Astrocyte (in vitro differentiated cells and primary cell): ENCODE measurements at regions not wholly inside any gene's neighbourhood (a gene's known extent, or its start where the extent isn't known, plus 50 kb on each side); places are given as distances from the start of the nearest gene placed in this dataset.

ENCODE experiments used
- DNase-seq: peaks from one replicate; pipeline ENCODE4 v3.0.0-alpha.2; 2010; ENCODE audit warnings: low read depth
- FAIRE-seq: peaks from 2 replicates; lab custom pipeline; 2011; peaks lifted over from hg19 to GRCh38; lab: Jason Lieb, UNC
- H2AFZ ChIP-seq: 2 replicates; pipeline ENCODE4 v1.6.0; 2012; ENCODE audit warnings: low read depth, low read length, inconsistent platforms
- H3K27ac ChIP-seq: 2 replicates; pipeline ENCODE4 v1.5.1; 2011; ENCODE audit warnings: low read depth, low read length, inconsistent platforms
- H3K27me3 ChIP-seq: 2 replicates; pipeline ENCODE4 v1.6.0; 2011; ENCODE audit warnings: low read length, inconsistent platforms; ENCODE audit not compliant: insufficient read depth
- H3K36me3 ChIP-seq: 2 replicates; pipeline ENCODE4 v1.5.1; 2011; ENCODE audit warnings: low read length, inconsistent platforms; ENCODE audit not compliant: insufficient read depth
- H3K4me1 ChIP-seq: 2 replicates; pipeline ENCODE4 v1.5.1; 2011; ENCODE audit warnings: low read length, inconsistent platforms; ENCODE audit not compliant: insufficient read depth
- H3K4me2 ChIP-seq: 2 replicates; pipeline ENCODE4 v1.6.0; 2012; ENCODE audit warnings: low read length, inconsistent platforms
- H3K4me3 ChIP-seq: 2 replicates; pipeline ENCODE4 v1.5.1; 2011; ENCODE audit warnings: low read depth, mild to moderate bottlenecking, low read length, inconsistent platforms; ENCODE audit not compliant: insufficient read depth
- H3K79me2 ChIP-seq: 2 replicates; pipeline ENCODE4 v1.6.0; 2012; ENCODE audit warnings: mild to moderate bottlenecking, low read length, inconsistent platforms; ENCODE audit not compliant: insufficient read depth
- H3K9ac ChIP-seq: 2 replicates; pipeline ENCODE4 v1.6.0; 2012; ENCODE audit warnings: mild to moderate bottlenecking, low read length, inconsistent platforms
- H3K9me3 ChIP-seq: 2 replicates; pipeline ENCODE4 v1.5.1; 2012; ENCODE audit warnings: low read depth, mild to moderate bottlenecking, low read length, inconsistent platforms; ENCODE audit not compliant: insufficient read depth
- H4K20me1 ChIP-seq: 2 replicates; pipeline ENCODE4 v1.6.0; 2012; ENCODE audit warnings: low read length, inconsistent platforms; ENCODE audit not compliant: insufficient read depth
- H3K27ac Mint-ChIP-seq: one replicate; pipeline ENCODE4 v1.8.0; 2021; ENCODE audit warnings: mild to moderate bottlenecking, mixed read lengths; ENCODE audit not compliant: unreplicated experiment
- H3K27me3 Mint-ChIP-seq: one replicate; pipeline ENCODE4 v1.8.0; 2021; ENCODE audit warnings: low read depth, mixed read lengths; ENCODE audit not compliant: unreplicated experiment
- H3K36me3 Mint-ChIP-seq: one replicate; pipeline ENCODE4 v1.8.0; 2021; ENCODE audit warnings: low read depth, mixed read lengths; ENCODE audit not compliant: unreplicated experiment
- H3K4me1 Mint-ChIP-seq: one replicate; pipeline ENCODE4 v1.8.0; 2021; ENCODE audit warnings: low read depth, mixed read lengths; ENCODE audit not compliant: unreplicated experiment
- H3K4me3 Mint-ChIP-seq: one replicate; pipeline ENCODE4 v1.8.0; 2021; ENCODE audit warnings: mild to moderate bottlenecking, moderate library complexity, mixed read lengths; ENCODE audit not compliant: unreplicated experiment
- H3K9me3 Mint-ChIP-seq: one replicate; pipeline ENCODE4 v1.8.0; 2021; ENCODE audit warnings: mild to moderate bottlenecking, mixed read lengths; ENCODE audit not compliant: unreplicated experiment
- CTCF ChIP-seq: IDR thresholded peaks from 2 replicates; pipeline ENCODE4 v1.5.1; 2011; ENCODE audit warnings: low read depth, mild to moderate bottlenecking, inconsistent platforms, low read length, moderate library complexity; ENCODE audit not compliant: insufficient read depth
- EZH2 ChIP-seq: IDR thresholded peaks from 2 replicates; pipeline ENCODE4 v1.6.1; 2012; ENCODE audit warnings: mild to moderate bottlenecking, low read length, inconsistent platforms; ENCODE audit not compliant: insufficient read depth

GRCh38 chr9:22682536-22682935, 235.9 kb downstream of the DMRTA1 start:
- H3K4me3 ChIP-seq, result no peak overlapping the region
- FAIRE-seq (no peak), DNase-seq (peak; percentile 29)
- H2AFZ ChIP-seq, result no peak overlapping the region
- Mint-ChIP-seq H3K27me3 (no peaks in the 10 kb centered on the region), H3K4me3 (no peak overlapping the region), H3K27ac (peak overlapping the region; percentile 3), H3K4me1 (peaks cover 15% of the 10 kb centered on the region), H3K9me3 (peaks cover 2% of the 10 kb centered on the region), H3K36me3 (no peaks in the 10 kb centered on the region)
- peak overlapping the region; percentile 75 for H3K4me2 ChIP-seq
- H3K36me3 ChIP-seq, result no peaks in the 10 kb centered on the region
- H3K9me3 ChIP-seq, result no peaks in the 10 kb centered on the region
- TF ChIP-seq CTCF (no peak), EZH2 (no peak)
- no peaks in the 10 kb centered on the region for H4K20me1 ChIP-seq
- H3K79me2 ChIP-seq, result no peaks in the 10 kb centered on the region
- H3K9ac ChIP-seq, result no peak overlapping the region
- peaks cover 11% of the 10 kb centered on the region for H3K4me1 ChIP-seq
- no peaks in the 10 kb centered on the region for H3K27me3 ChIP-seq
- peak overlapping the region; percentile 31 for H3K27ac ChIP-seq

DNA sequence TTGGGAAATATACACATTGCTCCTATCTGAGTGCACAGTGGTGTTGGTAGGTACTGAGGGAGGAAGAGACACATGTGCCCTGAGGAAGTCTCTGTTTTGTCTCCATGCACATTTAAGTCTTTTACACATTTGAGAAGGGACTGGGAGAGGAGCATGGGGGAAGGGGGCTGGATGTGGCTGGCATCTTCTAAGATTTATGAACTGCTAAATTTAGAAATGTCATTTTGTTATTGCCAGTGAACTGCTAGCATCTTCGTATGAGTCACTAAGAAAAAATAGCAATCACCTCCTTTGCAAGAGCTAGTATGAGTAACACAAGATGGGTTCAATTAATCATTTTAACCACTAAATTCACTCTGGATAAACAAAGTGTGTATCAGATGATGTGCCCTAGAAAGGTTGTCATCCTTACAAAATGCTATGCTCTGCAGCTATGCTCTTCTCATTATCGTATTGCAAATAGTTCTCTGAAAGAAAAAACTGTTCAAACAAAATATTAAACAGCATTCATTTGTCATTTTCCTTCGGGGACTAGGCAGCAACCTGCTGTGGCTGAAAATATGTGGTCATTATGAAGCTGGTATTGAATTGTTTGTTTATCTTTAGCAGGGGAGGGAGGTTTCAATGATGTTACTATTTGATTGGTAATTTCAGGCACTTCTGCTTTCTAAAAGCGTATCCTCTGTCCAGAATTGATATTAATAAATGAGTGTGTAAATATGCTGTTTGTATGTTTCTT, 236.5 kb downstream of the DMRTA1 start:
- H3K4me2 ChIP-seq, result peak overlapping the region; percentile 75
- H3K9me3 ChIP-seq, result no peaks in the 10 kb centered on the region
- FAIRE-seq (no peak), DNase-seq (peak; percentile 88)
- no peaks in the 10 kb centered on the region for H3K36me3 Mint-ChIP-seq
- H3K4me1 Mint-ChIP-seq, result peaks cover 15% of the 10 kb centered on the region
- no peak overlapping the region for H2AFZ ChIP-seq
- no peaks in the 10 kb centered on the region for H3K36me3 ChIP-seq
- no peaks in the 10 kb centered on the region for H3K27me3 ChIP-seq
- H3K4me3 ChIP-seq, result no peak overlapping the region
- peak overlapping the region; percentile 64 for H3K27ac Mint-ChIP-seq
- H3K4me1 ChIP-seq, result peaks cover 11% of the 10 kb centered on the region
- no peaks in the 10 kb centered on the region for H3K27me3 Mint-ChIP-seq
- no peak overlapping the region for H3K4me3 Mint-ChIP-seq
- H3K79me2 ChIP-seq, result no peaks in the 10 kb centered on the region
- H3K9me3 Mint-ChIP-seq, result peaks cover 2% of the 10 kb centered on the region
- TF ChIP-seq EZH2 (no peak), CTCF (no peak)
- H3K9ac ChIP-seq, result peak overlapping the region; percentile 27
- H4K20me1 ChIP-seq, result no peaks in the 10 kb centered on the region
- H3K27ac ChIP-seq, result peak overlapping the region; percentile 47

DNA sequence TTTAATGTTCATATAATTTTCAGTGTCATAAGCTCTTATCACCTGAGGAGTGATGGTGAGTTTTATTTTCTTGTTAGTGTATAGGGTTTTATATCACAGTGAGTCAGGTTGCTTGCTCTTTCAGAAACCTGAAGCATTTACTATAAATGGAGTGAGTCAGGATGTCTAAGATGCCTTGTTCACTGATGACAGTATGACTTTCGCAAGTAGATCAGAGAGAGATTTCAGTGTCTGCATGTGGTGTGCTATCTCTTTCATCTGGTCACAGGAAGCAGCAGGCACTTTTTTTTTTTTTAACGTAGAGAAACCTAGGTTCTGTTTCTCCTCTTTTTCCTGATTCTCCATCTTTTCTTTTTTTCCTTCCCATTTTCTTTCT, 237.1 kb downstream of the DMRTA1 start:
- H3K27ac ChIP-seq, result peak overlapping the region; percentile 47
- no peaks in the 10 kb centered on the region for H3K9me3 ChIP-seq
- no peak overlapping the region for H3K4me3 ChIP-seq
- no peak for TF ChIP-seq EZH2
- TF ChIP-seq CTCF, result no peak
- Mint-ChIP-seq H3K4me3 (no peak overlapping the region), H3K36me3 (no peaks in the 10 kb centered on the region), H3K9me3 (peaks cover 6% of the 10 kb centered on the region), H3K27ac (peak overlapping the region; percentile 64), H3K4me1 (peaks cover 15% of the 10 kb centered on the region), H3K27me3 (no peaks in the 10 kb centered on the region)
- no peak overlapping the region for H2AFZ ChIP-seq
- no peaks in the 10 kb centered on the region for H3K36me3 ChIP-seq
- H3K79me2 ChIP-seq, result no peaks in the 10 kb centered on the region
- H3K4me1 ChIP-seq, result peaks cover 11% of the 10 kb centered on the region
- peak; percentile 58 for FAIRE-seq
- H3K4me2 ChIP-seq, result peak overlapping the region; percentile 75
- DNase-seq, result peak; percentile 78
- no peak overlapping the region for H3K9ac ChIP-seq
- H4K20me1 ChIP-seq, result no peaks in the 10 kb centered on the region
- H3K27me3 ChIP-seq, result no peaks in the 10 kb centered on the region
